ENCODE measurements at regions not wholly inside any gene's neighbourhood (a gene's known extent, or its start where the extent isn't known, plus 50 kb on each side); places are given as distances from the start of the nearest gene placed in this dataset.
"Not testable (repeated sequence)": the region's sequence is repeated elsewhere in the genome, so short reads cannot be mapped to it uniquely, and the experiment has no call there.

GRCh38 chr2:147033044-147033443, 811.8 kb upstream of the ACVR2A start:
- DNase-seq, result no peak

DNA sequence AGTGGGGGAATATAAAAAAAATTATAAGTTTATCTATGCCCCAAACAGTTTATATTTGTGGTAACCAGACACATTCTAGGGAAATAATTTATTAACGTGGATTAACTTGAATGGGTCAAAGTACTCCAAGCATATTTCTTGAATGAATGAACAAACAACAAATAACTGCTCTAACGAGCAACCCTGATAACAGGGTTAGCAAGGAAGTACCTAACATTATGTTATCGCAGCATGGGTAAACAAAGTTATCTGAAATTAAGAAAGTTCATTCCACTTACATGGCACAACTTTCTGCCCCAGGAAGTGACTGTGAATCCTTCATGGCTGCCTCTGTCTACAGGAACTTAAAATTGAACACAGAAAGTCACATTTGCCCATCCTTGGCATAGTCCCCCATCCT, 812.9 kb upstream of the ACVR2A start:
- no peak for DNase-seq

- DNase-seq, result no peak
Measured at GRCh38 chr2:147030966-147031720, 813.7 kb upstream of the ACVR2A start.

DNA sequence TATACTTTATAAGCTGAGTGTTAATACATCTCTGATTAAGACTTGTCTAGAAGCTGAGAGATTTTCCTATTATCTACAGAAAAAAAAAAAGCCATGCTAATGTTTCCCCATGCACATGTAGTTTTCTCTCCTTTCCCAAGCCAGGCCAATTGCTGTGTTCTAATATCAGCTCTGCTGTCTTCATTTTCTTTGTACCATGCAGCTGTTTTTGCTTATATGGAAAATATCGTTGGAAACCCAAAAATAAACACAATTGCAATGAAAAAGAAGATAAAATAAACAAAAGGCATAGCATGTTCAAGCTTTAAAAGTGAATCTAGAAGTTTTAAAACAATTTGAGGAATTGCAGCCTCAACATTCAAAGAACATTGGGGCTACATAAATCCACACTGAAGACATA, 817.4 kb upstream of the ACVR2A start:
- no peak for DNase-seq

DNA sequence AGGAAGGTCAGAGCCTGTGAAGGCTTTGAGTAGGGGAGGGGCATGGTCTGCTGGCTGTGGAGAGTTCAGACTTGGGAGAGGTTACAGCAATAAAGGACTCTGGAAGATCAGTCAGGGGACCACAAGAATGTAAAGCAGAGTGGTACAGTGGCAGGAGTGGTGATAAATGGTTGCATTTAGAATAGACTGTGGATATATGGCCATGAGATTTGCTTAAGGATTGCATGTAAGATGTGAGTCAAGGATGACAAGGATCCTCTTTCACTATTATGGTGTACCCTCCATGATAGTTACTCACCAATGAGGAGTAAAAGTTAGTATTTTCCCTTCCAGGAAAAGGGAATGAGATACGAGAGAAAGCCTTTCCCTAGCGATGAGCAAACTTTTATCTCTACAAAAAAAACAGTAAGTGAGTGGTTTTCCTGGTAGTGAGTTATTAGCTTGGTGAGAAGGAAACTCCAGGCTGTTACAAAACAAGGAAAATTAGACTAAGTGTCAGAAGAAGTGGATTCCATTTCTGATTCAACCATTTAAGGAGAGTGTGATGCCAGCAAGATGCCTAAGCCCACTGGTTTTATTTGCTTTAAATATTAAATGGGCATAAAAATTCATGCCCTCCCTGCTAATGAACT, 818.0 kb upstream of the ACVR2A start:
- DNase-seq, result no peak

- no peak for DNase-seq
Measured at GRCh38 chr2:147025646-147026585, 818.9 kb upstream of the ACVR2A start.

DNA sequence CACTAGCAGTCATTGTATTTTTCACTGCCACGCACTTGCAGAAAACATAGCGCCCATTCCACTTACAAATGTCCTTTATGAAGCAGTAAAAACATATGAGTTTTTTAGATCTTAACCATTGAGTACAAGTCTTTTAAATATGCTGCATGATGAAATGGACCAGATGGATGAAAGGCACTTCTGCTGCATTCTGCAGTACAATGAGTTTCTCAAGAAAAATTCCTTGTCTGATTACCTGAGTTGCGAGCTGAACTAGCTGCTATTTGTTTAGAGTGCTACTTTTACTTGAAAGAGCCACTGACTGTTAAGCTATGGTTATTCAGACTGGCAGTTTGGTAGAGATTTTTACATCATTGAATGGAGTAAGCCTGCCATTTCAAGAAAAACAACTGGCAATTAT, 825.5 kb upstream of the ACVR2A start:
- no peak for DNase-seq

DNA sequence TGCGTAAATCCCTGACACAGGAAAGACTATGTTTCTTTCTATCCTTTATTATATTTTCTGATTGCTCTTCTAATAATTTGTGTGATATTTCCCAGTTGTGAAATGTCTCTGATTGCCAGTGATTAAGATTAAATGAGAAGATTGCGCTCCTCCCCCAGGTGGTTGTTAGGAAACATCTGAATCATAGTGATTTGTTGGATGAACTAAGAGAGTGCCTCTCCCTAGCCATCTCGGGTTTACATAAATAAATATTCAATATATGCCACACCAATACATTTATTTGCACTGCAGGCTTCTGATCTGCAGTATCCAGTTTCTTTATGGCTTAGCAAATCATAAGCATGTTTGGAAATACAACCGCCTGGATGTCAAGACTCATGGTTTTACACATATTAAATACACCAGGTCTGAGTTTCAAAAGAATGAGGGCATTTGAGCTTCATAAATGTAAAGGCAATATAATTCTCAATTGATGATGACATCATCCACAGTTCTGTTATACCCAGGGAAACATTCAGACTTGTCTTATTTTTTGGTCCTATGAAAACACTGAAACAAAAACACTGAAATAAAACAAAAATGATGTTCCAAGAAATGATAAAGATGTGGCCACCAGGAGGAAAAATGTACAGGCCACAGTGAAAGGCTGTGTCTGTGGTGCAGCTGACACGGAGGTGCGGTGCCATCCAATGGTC, 826.7 kb upstream of the ACVR2A start:
- DNase-seq, result no peak

DNA sequence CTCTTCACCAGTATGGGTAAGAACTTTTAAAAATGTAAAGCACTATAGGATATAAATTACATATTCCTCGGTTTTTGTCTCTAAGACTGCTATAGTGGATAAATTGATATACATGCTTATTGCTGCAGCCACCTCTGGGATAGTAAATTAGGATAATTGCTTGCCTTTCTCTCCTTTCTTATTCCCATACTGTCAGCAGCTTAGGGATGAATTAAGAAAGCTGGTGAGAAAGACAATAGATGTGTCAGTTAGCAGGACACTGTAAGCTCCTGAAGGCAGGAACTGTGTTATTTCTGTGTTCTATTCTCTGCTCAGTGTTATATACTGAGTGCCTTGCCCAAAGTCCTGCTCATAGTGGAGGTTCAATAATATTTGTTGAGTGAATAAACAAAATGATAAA, 828.6 kb upstream of the ACVR2A start:
- no peak for DNase-seq

DNA sequence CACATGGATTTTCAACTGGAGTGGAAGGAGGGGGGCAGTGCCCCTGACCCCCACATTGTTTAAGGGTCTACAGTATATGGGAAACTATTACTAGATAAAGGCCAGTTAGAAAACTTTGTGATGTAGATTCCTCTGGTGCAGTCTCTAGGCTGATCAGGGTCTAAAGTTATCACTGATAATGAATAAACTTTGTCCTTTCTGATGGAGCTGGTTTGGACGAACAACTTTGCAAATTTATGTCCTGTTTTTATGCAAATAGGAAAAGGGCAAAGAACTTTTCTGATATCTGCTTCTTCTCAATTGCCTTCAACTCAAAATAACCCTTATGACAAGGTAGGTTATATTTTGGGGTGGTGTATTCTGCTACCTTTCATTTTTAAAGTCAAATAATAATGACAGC, 829.2 kb upstream of the ACVR2A start:
- DNase-seq, result no peak

DNA sequence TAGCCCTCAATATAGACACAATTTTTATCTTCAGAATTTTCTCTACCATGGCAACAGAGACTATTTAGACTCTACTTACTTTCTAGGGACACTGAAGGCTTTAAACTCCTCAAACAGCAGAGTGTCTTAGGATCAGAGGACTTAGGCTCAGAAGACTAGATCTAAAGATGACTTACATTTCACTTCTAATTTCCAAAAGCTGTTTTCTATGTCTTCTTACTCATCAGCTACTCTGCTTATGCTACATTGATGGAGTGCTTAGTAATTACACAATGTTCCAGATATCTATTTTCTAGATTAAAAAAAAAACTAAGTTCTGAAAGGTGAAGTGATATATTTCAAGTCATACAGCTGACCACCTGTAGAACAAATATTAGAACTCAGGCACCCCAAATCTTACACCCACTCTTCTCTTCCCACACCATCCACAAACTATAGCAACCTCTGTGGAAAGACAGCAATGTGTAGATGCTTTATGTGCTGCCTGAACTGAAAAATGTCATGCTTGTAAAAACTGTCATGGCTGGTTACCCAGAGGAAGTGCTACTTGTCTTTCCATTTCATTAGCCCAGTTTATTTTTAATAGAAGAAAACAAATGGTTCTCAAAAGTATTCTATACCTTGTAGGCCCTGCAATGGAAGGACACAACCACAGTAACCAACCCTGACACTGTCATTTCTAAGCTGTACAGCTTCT, 831.0 kb upstream of the ACVR2A start:
- DNase-seq, result no peak

- no peak for DNase-seq
Measured at GRCh38 chr2:147008481-147008880, 836.3 kb upstream of the ACVR2A start.

- no peak for DNase-seq
Measured at GRCh38 chr2:147006736-147007141, 838.1 kb upstream of the ACVR2A start.

GRCh38 chr2:147003081-147003480, 841.7 kb upstream of the ACVR2A start:
- DNase-seq, result no peak

GRCh38 chr2:147002256-147002655, 842.6 kb upstream of the ACVR2A start:
- no peak for DNase-seq

GRCh38 chr2:147001061-147001460, 843.8 kb upstream of the ACVR2A start:
- no peak for DNase-seq

GRCh38 chr2:147000151-147000550, 844.7 kb upstream of the ACVR2A start:
- not testable (repeated sequence) for DNase-seq

DNA sequence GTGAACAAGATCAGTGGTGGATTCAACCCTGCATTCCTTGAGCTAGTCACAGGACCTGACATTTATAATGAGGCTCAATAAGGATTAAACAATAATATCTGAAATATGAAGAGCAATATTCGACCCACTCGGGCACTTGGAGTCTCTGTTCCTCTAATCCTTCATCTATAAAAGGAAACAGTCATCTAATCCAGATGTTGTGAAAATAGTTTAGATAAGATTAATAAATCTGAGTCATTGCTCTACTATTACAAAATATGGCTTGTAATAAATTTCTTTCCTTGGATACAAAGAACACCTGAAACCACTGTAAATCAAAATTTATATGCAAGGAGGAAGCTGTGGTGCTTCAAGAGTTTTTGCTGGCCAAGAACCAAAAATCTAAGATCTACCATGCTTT, 846.9 kb upstream of the ACVR2A start:
- DNase-seq, result no peak

DNA sequence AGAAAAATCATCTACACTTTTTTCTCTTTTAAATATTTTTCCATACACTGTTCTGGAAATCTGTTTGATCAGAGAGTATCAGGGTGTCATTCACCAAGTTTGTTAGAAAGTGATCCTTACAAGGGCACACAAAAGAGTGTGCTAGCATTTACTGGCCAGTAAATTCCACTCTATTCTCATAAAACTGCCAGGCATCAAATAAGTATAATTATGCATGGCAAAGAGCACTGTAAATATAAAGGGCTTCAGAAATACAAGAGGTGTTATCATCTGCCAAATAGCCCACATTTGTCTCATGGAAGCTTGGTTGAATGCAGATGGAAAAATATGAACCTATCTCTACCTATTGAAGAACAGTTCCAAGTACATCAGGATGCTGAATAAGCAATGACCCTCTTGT, 847.3 kb upstream of the ACVR2A start:
- DNase-seq, result no peak

DNA sequence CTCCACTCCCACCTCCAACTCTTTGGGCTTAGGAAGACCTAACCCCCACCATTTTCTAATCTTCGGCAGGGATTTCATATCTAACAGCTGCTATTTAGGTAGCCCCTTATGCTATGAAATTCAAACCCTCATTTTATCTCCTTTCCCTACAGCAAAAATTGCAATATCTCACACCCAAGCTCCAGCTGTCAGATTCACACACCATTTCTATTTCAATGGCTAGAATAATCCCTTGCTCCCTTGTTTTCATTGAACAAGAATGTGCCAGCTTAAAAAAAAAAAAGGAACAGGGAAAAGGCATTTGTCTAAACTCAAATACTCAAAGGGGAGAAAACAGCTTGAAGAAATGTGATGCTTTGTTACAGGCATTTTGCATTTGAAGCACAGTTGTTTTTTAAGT, 850.6 kb upstream of the ACVR2A start:
- DNase-seq, result no peak

DNA sequence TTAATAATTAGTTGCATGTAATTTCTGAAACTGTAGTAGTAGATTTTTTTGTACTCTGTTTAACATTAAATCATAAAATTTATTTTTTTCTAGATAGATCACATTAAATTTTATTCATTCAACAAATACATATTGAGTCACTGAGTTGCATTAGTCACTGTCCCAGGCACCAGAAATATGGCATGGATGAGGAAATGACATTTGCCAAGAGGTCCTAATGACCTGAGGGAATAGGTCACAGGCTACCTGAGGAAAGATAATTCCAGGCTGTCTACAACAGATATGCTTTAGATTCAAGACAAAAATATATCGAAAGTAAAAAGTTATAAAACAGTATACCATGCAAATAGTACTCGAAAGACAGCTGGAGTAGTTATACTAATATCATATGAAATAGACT, 852.4 kb upstream of the ACVR2A start:
- DNase-seq, result no peak

GRCh38 chr2:146992057-146992456, 852.8 kb upstream of the ACVR2A start:
- DNase-seq, result no peak
